H9 (cell line): ENCODE measurements at regions not wholly inside any gene's neighbourhood (a gene's known extent, or its start where the extent isn't known, plus 50 kb on each side); places are given as distances from the start of the nearest gene placed in this dataset.

ENCODE experiments used
- DNase-seq: peaks from one replicate; pipeline ENCODE4 v3.0.0-alpha.2; 2017
- H2AFZ ChIP-seq: one replicate; pipeline ENCODE4 v1.6.1; 2013; ENCODE audit warnings: mild to moderate bottlenecking, low read length, control low read depth, moderate library complexity
- H2AK5ac ChIP-seq: 2 replicates; pipeline ENCODE4 v1.6.1; 2013; ENCODE audit warnings: low read length, control low read depth, mixed read lengths; ENCODE audit not compliant: insufficient read length
- H2BK120ac ChIP-seq: one replicate; pipeline ENCODE4 v1.6.1; 2013; ENCODE audit warnings: low read depth, mild to moderate bottlenecking, low read length, control low read depth, inconsistent platforms; ENCODE audit not compliant: poor library complexity, severe bottlenecking
- H2BK12ac ChIP-seq: 2 replicates; pipeline ENCODE4 v1.6.1; 2013; ENCODE audit warnings: low read length, control low read depth, mixed read lengths, low read depth; ENCODE audit not compliant: insufficient read length
- H2BK15ac ChIP-seq: 2 replicates; pipeline ENCODE4 v1.6.1; 2013; ENCODE audit warnings: low read depth, low read length, control low read depth
- H2BK20ac ChIP-seq: one replicate; pipeline ENCODE4 v1.6.1; 2013; ENCODE audit warnings: low read depth, mild to moderate bottlenecking, low read length, control low read depth, inconsistent platforms; ENCODE audit not compliant: poor library complexity, severe bottlenecking
- H2BK5ac ChIP-seq: 2 replicates; pipeline ENCODE4 v1.6.1; 2013; ENCODE audit warnings: low read length, control low read depth, mixed read lengths; ENCODE audit not compliant: insufficient read length
- H3K14ac ChIP-seq: 2 replicates; pipeline ENCODE4 v1.6.1; 2013; ENCODE audit warnings: low read length, control low read depth; ENCODE audit not compliant: insufficient read depth
- H3K18ac ChIP-seq: 2 replicates; pipeline ENCODE4 v1.6.1; 2013; ENCODE audit warnings: low read depth, mild to moderate bottlenecking, mixed read lengths, low read length, control low read depth; ENCODE audit not compliant: insufficient read length
- H3K23ac ChIP-seq: 2 replicates; pipeline ENCODE4 v1.6.1; 2013; ENCODE audit warnings: low read length, control low read depth, mixed read lengths, low read depth; ENCODE audit not compliant: insufficient read length
- H3K23me2 ChIP-seq: 2 replicates; pipeline ENCODE4 v1.6.1; 2013; ENCODE audit warnings: low read depth, mild to moderate bottlenecking, mixed read lengths, low read length, control low read depth; ENCODE audit not compliant: insufficient read length, poor library complexity, severe bottlenecking
- H3K27ac ChIP-seq: 2 replicates; pipeline ENCODE4 v1.5.1; 2013; ENCODE audit warnings: low read length, control low read depth, mixed read lengths, low read depth; ENCODE audit not compliant: insufficient read length
- H3K27me3 ChIP-seq: 2 replicates; pipeline ENCODE4 v1.6.1; 2013; ENCODE audit warnings: low read length, control low read depth, inconsistent platforms; ENCODE audit not compliant: insufficient read depth
- H3K4ac ChIP-seq: 2 replicates; pipeline ENCODE4 v1.6.1; 2013; ENCODE audit warnings: low read depth, mild to moderate bottlenecking, control low read depth, inconsistent platforms, low read length, moderate library complexity
- H3K4me1 ChIP-seq: 2 replicates; pipeline ENCODE4 v1.6.1; 2013; ENCODE audit warnings: low read length, control low read depth, inconsistent platforms; ENCODE audit not compliant: insufficient read depth
- H3K4me2 ChIP-seq: 2 replicates; pipeline ENCODE4 v1.6.1; 2013; ENCODE audit warnings: low read length, control low read depth, mixed read lengths; ENCODE audit not compliant: insufficient read length, insufficient read depth
- H3K56ac ChIP-seq: 2 replicates; pipeline ENCODE4 v1.6.1; 2013; ENCODE audit warnings: low read depth, mild to moderate bottlenecking, mixed read lengths, low read length, control low read depth; ENCODE audit not compliant: insufficient read length
- H3K79me1 ChIP-seq: 2 replicates; pipeline ENCODE4 v1.6.1; 2013; ENCODE audit warnings: low read depth, mild to moderate bottlenecking, moderate library complexity, low read length, control low read depth, inconsistent platforms; ENCODE audit not compliant: insufficient read depth, poor library complexity, severe bottlenecking
- H3K79me2 ChIP-seq: 2 replicates; pipeline ENCODE4 v1.6.1; 2013; ENCODE audit warnings: low read length, control low read depth, inconsistent platforms; ENCODE audit not compliant: insufficient read depth
- H3K9ac ChIP-seq: 2 replicates; pipeline ENCODE4 v1.6.1; 2013; ENCODE audit warnings: low read length, control low read depth, mixed read lengths; ENCODE audit not compliant: insufficient read length; ENCODE audit errors: extremely low read depth
- H3K9me3 ChIP-seq: one replicate; pipeline ENCODE4 v1.6.1; 2013; ENCODE audit warnings: low read depth, low read length, inconsistent platforms; ENCODE audit not compliant: control insufficient read depth
- H3T11ph ChIP-seq: one replicate; pipeline ENCODE4 v1.6.1; 2013; ENCODE audit warnings: mild to moderate bottlenecking, low read length, control low read depth, inconsistent platforms
- H4K20me1 ChIP-seq: one replicate; pipeline ENCODE4 v1.6.1; 2013; ENCODE audit not compliant: control insufficient read depth, insufficient read length, insufficient read depth
- H4K5ac ChIP-seq: 2 replicates; pipeline ENCODE4 v1.6.1; 2013; ENCODE audit warnings: low read depth, mild to moderate bottlenecking, mixed read lengths, low read length, control low read depth; ENCODE audit not compliant: insufficient read length
- H4K8ac ChIP-seq: replicated peaks from 2 replicates; pipeline ENCODE4 v1.6.1; 2013; ENCODE audit warnings: low read length, control low read depth, mixed read lengths, low read depth; ENCODE audit not compliant: insufficient read length
- H4K91ac ChIP-seq: 2 replicates; pipeline ENCODE4 v1.6.1; 2013; ENCODE audit warnings: low read depth, mild to moderate bottlenecking, moderate library complexity, mixed read lengths, low read length, control low read depth; ENCODE audit not compliant: insufficient read length
- H3K27ac Mint-ChIP-seq, 3 experiments: 2 replicates in 2 of 3; 3 replicates in 1 of 3; pipeline ENCODE4 v1.8.0; 2020 to 2021; ENCODE audit warnings: mixed read lengths in 3 of 3, mild to moderate bottlenecking in 1 of 3, moderate library complexity in 1 of 3
- H3K27me3 Mint-ChIP-seq: 2 replicates; pipeline ENCODE4 v1.8.0; 2021; ENCODE audit warnings: low read depth, mild to moderate bottlenecking, moderate library complexity, mixed read lengths
- H3K36me3 Mint-ChIP-seq, 3 experiments: 2 replicates in 2 of 3; 3 replicates in 1 of 3; pipeline ENCODE4 v1.8.0; 2020 to 2021; ENCODE audit warnings: low read depth in 3 of 3, mixed read lengths in 3 of 3; ENCODE audit not compliant: insufficient read depth in 1 of 3
- H3K4me1 Mint-ChIP-seq, 2 experiments: 2 replicates each; pipeline ENCODE4 v1.8.0; 2020; ENCODE audit warnings: mixed read lengths in 2 of 2
- H3K4me3 Mint-ChIP-seq, 2 experiments: 2 replicates in 1 of 2; 3 replicates in 1 of 2; pipeline ENCODE4 v1.8.0; 2020 to 2021; ENCODE audit warnings: mild to moderate bottlenecking in 2 of 2, mixed read lengths in 2 of 2, moderate library complexity in 1 of 2
- H3K9me3 Mint-ChIP-seq, 2 experiments: 2 replicates in 1 of 2; 3 replicates in 1 of 2; pipeline ENCODE4 v1.8.0; 2020; ENCODE audit warnings: mild to moderate bottlenecking in 2 of 2, mixed read lengths in 2 of 2, moderate library complexity in 1 of 2
- WGBS: extraction: QIAGEN DNeasy Blood & Tissue Kit; methylation state at CpG from one replicate; pipeline ENCODE4 v1.1.7; 2013; ENCODE audit warnings: missing lambda C conversion rate, low lambda C conversion rate, mixed read lengths; ENCODE audit not compliant: insufficient read length; ENCODE audit errors: extremely low coverage; 5-methylcytosine and 5-hydroxymethylcytosine counted together
- TF ChIP-seq, protein P1 (sequence below): fragments of 200-600 bp; sonication (generic); conservative IDR thresholded peaks from 3 replicates; pipeline ENCODE4 v1.8.0; 2021; ENCODE audit warnings: antibody characterized with exemption, mild to moderate bottlenecking

GRCh38 chr2:137896467-137896866 is 67.8 kb upstream of the HNMT start:
- Histone ChIP-seq H2BK5ac (no peak overlapping the region), H2AK5ac (no peak overlapping the region), H3K23ac (no peak overlapping the region), H3K27me3 (no peaks in the 10 kb centered on the region), H3K18ac (no peak overlapping the region), H4K8ac (no peak overlapping the region), H3K79me1 (no peaks in the 10 kb centered on the region), H3K4ac (no peak overlapping the region), H3K4me2 (no peak overlapping the region), H3K9ac (no peak overlapping the region), H4K5ac (no peak overlapping the region), H2BK12ac (no peak overlapping the region), H3K27ac (no peak overlapping the region), H3T11ph (no peak overlapping the region), H3K56ac (no peak overlapping the region), H2AFZ (no peak overlapping the region), H4K91ac (no peak overlapping the region), H3K4me1 (no peaks in the 10 kb centered on the region), H2BK20ac (no peak overlapping the region), H3K9me3 (no peaks in the 10 kb centered on the region), H2BK120ac (no peak overlapping the region), H3K23me2 (no peaks in the 10 kb centered on the region), H3K14ac (no peak overlapping the region), H4K20me1 (no peaks in the 10 kb centered on the region), H2BK15ac (no peak overlapping the region), H3K79me2 (no peaks in the 10 kb centered on the region)
- H3K4me3 Mint-ChIP-seq = no peak overlapping the region
- TF ChIP-seq, protein P1, sequence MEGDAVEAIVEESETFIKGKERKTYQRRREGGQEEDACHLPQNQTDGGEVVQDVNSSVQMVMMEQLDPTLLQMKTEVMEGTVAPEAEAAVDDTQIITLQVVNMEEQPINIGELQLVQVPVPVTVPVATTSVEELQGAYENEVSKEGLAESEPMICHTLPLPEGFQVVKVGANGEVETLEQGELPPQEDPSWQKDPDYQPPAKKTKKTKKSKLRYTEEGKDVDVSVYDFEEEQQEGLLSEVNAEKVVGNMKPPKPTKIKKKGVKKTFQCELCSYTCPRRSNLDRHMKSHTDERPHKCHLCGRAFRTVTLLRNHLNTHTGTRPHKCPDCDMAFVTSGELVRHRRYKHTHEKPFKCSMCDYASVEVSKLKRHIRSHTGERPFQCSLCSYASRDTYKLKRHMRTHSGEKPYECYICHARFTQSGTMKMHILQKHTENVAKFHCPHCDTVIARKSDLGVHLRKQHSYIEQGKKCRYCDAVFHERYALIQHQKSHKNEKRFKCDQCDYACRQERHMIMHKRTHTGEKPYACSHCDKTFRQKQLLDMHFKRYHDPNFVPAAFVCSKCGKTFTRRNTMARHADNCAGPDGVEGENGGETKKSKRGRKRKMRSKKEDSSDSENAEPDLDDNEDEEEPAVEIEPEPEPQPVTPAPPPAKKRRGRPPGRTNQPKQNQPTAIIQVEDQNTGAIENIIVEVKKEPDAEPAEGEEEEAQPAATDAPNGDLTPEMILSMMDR = no peak
- H3K9me3 Mint-ChIP-seq = no peaks in the 10 kb centered on the region
- no peaks in the 10 kb centered on the region for H3K27me3 Mint-ChIP-seq
- DNase-seq = no peak
- H3K4me1 Mint-ChIP-seq = peaks cover 4 to 9% of the 10 kb centered on the region in 2 experiments; a peak in 3 of 4 replicates
- H3K27ac Mint-ChIP-seq = no peak overlapping the region
- H3K36me3 Mint-ChIP-seq = no peaks in the 10 kb centered on the region
- WGBS = no CpG with 5 or more reads among the region's 2 CpGs
